ENCODE measurements at regions not wholly inside any gene's neighbourhood (a gene's known extent, or its start where the extent isn't known, plus 50 kb on each side); places are given as distances from the start of the nearest gene placed in this dataset.

DNA sequence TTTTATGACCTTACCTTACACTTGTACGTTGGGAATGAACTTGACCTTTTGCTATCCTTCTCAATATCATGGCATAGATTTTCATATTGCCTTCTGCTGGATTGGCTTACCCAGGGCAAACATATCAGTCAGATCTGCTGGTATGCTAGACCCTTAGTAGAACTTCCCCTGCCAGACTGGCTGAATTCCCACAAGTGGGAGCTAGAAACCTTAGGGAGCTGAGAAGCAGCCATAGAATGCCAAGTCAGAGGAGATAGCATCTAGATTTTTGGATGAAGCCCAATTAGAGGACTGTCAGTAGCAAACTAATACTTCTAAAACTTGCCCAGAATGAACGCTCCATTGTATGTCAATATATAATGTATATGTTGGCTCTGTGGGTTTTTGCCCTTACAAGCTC, 385.0 kb downstream of the NXPH1 start:
- no peaks in the 10 kb centered on the region for H3K27me3 ChIP-seq (ENCODE audit: insufficient read depth, low read length)
- H3K4me2 ChIP-seq (ENCODE audit: insufficient read depth, insufficient read length, low read length), result no peak overlapping the region
- H2BK15ac ChIP-seq (ENCODE audit: low read depth, low read length), result no peak overlapping the region
- no peak overlapping the region for H2BK120ac ChIP-seq (ENCODE audit: low read depth, low read length, poor library complexity, severe bottlenecking)
- H3K4me1 ChIP-seq (ENCODE audit: insufficient read depth, low read length), result no peaks in the 10 kb centered on the region
- no peak overlapping the region for H4K8ac ChIP-seq (replicated peaks; ENCODE audit: insufficient read length, low read depth, low read length)
- no peak overlapping the region for H2AFZ ChIP-seq (ENCODE audit: low read length)
- H3K27ac ChIP-seq (ENCODE audit: insufficient read length, low read depth, low read length), result no peak overlapping the region
- H4K5ac ChIP-seq (ENCODE audit: insufficient read length, low read depth, low read length), result no peak overlapping the region
- H3K4me1 Mint-ChIP-seq, result peaks cover 7% of the 10 kb centered on the region in 2 experiments
- TF ChIP-seq, protein P1, sequence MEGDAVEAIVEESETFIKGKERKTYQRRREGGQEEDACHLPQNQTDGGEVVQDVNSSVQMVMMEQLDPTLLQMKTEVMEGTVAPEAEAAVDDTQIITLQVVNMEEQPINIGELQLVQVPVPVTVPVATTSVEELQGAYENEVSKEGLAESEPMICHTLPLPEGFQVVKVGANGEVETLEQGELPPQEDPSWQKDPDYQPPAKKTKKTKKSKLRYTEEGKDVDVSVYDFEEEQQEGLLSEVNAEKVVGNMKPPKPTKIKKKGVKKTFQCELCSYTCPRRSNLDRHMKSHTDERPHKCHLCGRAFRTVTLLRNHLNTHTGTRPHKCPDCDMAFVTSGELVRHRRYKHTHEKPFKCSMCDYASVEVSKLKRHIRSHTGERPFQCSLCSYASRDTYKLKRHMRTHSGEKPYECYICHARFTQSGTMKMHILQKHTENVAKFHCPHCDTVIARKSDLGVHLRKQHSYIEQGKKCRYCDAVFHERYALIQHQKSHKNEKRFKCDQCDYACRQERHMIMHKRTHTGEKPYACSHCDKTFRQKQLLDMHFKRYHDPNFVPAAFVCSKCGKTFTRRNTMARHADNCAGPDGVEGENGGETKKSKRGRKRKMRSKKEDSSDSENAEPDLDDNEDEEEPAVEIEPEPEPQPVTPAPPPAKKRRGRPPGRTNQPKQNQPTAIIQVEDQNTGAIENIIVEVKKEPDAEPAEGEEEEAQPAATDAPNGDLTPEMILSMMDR (conservative IDR thresholded peaks at IDR 0.05), result no peak
- no peak overlapping the region for H3T11ph ChIP-seq (ENCODE audit: low read length)
- H3K79me1 ChIP-seq (ENCODE audit: insufficient read depth, low read depth, low read length, poor library complexity, severe bottlenecking), result no peaks in the 10 kb centered on the region
- no peak overlapping the region for H2BK12ac ChIP-seq (ENCODE audit: insufficient read length, low read depth, low read length)
- H3K4me3 Mint-ChIP-seq, result no peak overlapping the region
- H3K27ac Mint-ChIP-seq, result no peak overlapping the region
- no peak overlapping the region for H3K9ac ChIP-seq (ENCODE audit: extremely low read depth, insufficient read length, low read length)
- H3K36me3 Mint-ChIP-seq (ENCODE audit: insufficient read depth in 1 of 3, low read depth in 3 of 3), result no peaks in the 10 kb centered on the region
- no peak overlapping the region for H3K14ac ChIP-seq (ENCODE audit: insufficient read depth, low read length)
- no peak overlapping the region for H3K18ac ChIP-seq (ENCODE audit: insufficient read length, low read depth, low read length)
- DNase-seq, result no peak
- no peak overlapping the region for H3K4ac ChIP-seq (ENCODE audit: low read depth, low read length)
- H3K9me3 Mint-ChIP-seq, result no peaks in the 10 kb centered on the region
- H3K23me2 ChIP-seq (ENCODE audit: insufficient read length, low read depth, low read length, poor library complexity, severe bottlenecking), result no peaks in the 10 kb centered on the region
- no peak overlapping the region for H2AK5ac ChIP-seq (ENCODE audit: insufficient read length, low read length)
- no peaks in the 10 kb centered on the region; the same call in 1 of the 2 replicates for H3K27me3 Mint-ChIP-seq (ENCODE audit: low read depth)
- no CpG with 5 or more reads among the region's 2 CpGs for WGBS (ENCODE audit: extremely low coverage, insufficient read length, low lambda C conversion rate)
- no peak overlapping the region for H3K56ac ChIP-seq (ENCODE audit: insufficient read length, low read depth, low read length)
- H2BK20ac ChIP-seq (ENCODE audit: low read depth, low read length, poor library complexity, severe bottlenecking), result no peak overlapping the region
- H3K79me2 ChIP-seq (ENCODE audit: insufficient read depth, low read length), result no peaks in the 10 kb centered on the region
- no peak overlapping the region for H3K23ac ChIP-seq (ENCODE audit: insufficient read length, low read depth, low read length)
- H4K91ac ChIP-seq (ENCODE audit: insufficient read length, low read depth, low read length), result no peak overlapping the region
- no peaks in the 10 kb centered on the region for H3K9me3 ChIP-seq (ENCODE audit: control insufficient read depth, low read depth, low read length)
- no peaks in the 10 kb centered on the region for H4K20me1 ChIP-seq (ENCODE audit: control insufficient read depth, insufficient read depth, insufficient read length)
- H2BK5ac ChIP-seq (ENCODE audit: insufficient read length, low read length), result no peak overlapping the region

All from H9 (cell line).